DND-41 (cell line): ENCODE measurements at regions not wholly inside any gene's neighbourhood (a gene's known extent, or its start where the extent isn't known, plus 50 kb on each side); places are given as distances from the start of the nearest gene placed in this dataset.

Experiments
- ATAC-seq: fragments of 200-7000 bp; cut with Tn5 transposase; 3 replicates; pipeline ENCODE4 v1.9.1; 2021; ENCODE audit warnings: low read depth; ENCODE audit not compliant: insufficient read depth
- DNase-seq: peaks from one replicate; pipeline ENCODE4 v3.0.0-alpha.2; 2020
- H2AFZ ChIP-seq: 2 replicates; pipeline ENCODE4 v1.6.0; 2012; ENCODE audit warnings: low read depth, low read length
- H3K27ac ChIP-seq: 2 replicates; pipeline ENCODE4 v1.5.1; 2012; ENCODE audit warnings: low read length, inconsistent platforms
- H3K27me3 ChIP-seq: fragments of 200-600 bp; sonication (generic); 2 replicates; pipeline ENCODE4 v1.6.0; 2012; ENCODE audit warnings: low read length, mild to moderate bottlenecking, inconsistent platforms; ENCODE audit not compliant: insufficient read depth, poor library complexity
- H3K36me3 ChIP-seq: 2 replicates; pipeline ENCODE4 v1.5.1; 2012; ENCODE audit warnings: low read length, inconsistent platforms; ENCODE audit not compliant: insufficient read depth
- H3K4me1 ChIP-seq: 2 replicates; pipeline ENCODE4 v1.5.1; 2012; ENCODE audit warnings: mild to moderate bottlenecking, low read length; ENCODE audit not compliant: insufficient read depth
- H3K4me2 ChIP-seq: 2 replicates; pipeline ENCODE4 v1.6.0; 2012; ENCODE audit warnings: mild to moderate bottlenecking, moderate library complexity, low read length, inconsistent platforms; ENCODE audit not compliant: insufficient read depth
- H3K4me3 ChIP-seq, 2 experiments: fragments of 200-600 bp in 1 of 2; shearing (Covaris generic) in 1 of 2; 2 replicates each; pipeline ENCODE4 v1.5.1; 2012 to 2016; ENCODE audit warnings: inconsistent platforms in 2 of 2, low read length in 2 of 2, mild to moderate bottlenecking in 2 of 2, low read depth in 1 of 2, moderate library complexity in 1 of 2
- H3K79me2 ChIP-seq: 2 replicates; pipeline ENCODE4 v1.6.0; 2012; ENCODE audit warnings: low read length, inconsistent platforms; ENCODE audit not compliant: insufficient read depth
- H3K9ac ChIP-seq: 2 replicates; pipeline ENCODE4 v1.6.0; 2012; ENCODE audit warnings: low read depth, mild to moderate bottlenecking, inconsistent platforms, low read length, moderate library complexity
- H3K9me3 ChIP-seq: 2 replicates; pipeline ENCODE4 v1.5.1; 2012; ENCODE audit warnings: low read length, moderate library complexity, mild to moderate bottlenecking, inconsistent platforms; ENCODE audit not compliant: insufficient read depth, severe bottlenecking
- H4K20me1 ChIP-seq: 2 replicates; pipeline ENCODE4 v1.6.0; 2012; ENCODE audit warnings: low read length; ENCODE audit not compliant: insufficient read depth
- EZH2 ChIP-seq: IDR thresholded peaks from 3 replicates; pipeline ENCODE4 v1.6.1; 2012; ENCODE audit warnings: borderline replicate concordance, low read depth, mild to moderate bottlenecking, moderate library complexity, low read length, inconsistent platforms; ENCODE audit not compliant: severe bottlenecking
- TF ChIP-seq, protein P1 (sequence below): IDR thresholded peaks from 2 replicates; pipeline ENCODE4 v1.5.1; 2012; ENCODE audit warnings: borderline replicate concordance, low read length, moderate library complexity, mild to moderate bottlenecking; ENCODE audit not compliant: poor library complexity, severe bottlenecking; ENCODE audit errors: extremely low read depth

DNA sequence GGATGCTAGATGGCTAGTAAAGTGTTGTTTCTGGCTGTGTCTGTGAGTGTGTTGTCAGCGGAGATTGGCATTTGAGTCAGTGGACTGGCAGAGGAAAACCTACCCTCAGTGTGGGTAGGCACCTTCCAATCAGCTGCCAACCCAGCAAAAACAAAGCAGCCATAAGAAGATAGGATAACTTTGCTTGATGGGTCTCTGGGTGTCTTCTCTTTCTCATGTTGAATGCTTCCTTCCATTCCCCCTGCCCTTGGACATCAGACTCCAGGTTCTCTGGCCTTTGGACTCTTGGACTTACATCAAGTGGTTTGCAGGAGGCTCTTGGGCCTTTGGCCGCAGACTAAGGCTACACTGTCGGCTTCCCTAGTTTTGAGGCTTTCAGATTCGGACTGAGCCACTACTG lies 429.0 kb upstream of the ZNF804A start:
- no peak overlapping the region for H2AFZ ChIP-seq
- H3K4me1 ChIP-seq, result no peaks in the 10 kb centered on the region
- no peak overlapping the region for H3K9ac ChIP-seq
- H3K9me3 ChIP-seq, result peaks cover 2% of the 10 kb centered on the region
- DNase-seq (no peak), ATAC-seq (no peak)
- H3K36me3 ChIP-seq, result no peaks in the 10 kb centered on the region
- H3K27me3 ChIP-seq, result no peaks in the 10 kb centered on the region
- H3K4me2 ChIP-seq, result no peak overlapping the region
- no peak overlapping the region for H3K27ac ChIP-seq
- no peak for TF ChIP-seq EZH2
- TF ChIP-seq, protein P1, sequence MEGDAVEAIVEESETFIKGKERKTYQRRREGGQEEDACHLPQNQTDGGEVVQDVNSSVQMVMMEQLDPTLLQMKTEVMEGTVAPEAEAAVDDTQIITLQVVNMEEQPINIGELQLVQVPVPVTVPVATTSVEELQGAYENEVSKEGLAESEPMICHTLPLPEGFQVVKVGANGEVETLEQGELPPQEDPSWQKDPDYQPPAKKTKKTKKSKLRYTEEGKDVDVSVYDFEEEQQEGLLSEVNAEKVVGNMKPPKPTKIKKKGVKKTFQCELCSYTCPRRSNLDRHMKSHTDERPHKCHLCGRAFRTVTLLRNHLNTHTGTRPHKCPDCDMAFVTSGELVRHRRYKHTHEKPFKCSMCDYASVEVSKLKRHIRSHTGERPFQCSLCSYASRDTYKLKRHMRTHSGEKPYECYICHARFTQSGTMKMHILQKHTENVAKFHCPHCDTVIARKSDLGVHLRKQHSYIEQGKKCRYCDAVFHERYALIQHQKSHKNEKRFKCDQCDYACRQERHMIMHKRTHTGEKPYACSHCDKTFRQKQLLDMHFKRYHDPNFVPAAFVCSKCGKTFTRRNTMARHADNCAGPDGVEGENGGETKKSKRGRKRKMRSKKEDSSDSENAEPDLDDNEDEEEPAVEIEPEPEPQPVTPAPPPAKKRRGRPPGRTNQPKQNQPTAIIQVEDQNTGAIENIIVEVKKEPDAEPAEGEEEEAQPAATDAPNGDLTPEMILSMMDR, result no peak
- no peaks in the 10 kb centered on the region for H3K79me2 ChIP-seq
- no peak overlapping the region for H3K4me3 ChIP-seq
- no peaks in the 10 kb centered on the region for H4K20me1 ChIP-seq

DNA sequence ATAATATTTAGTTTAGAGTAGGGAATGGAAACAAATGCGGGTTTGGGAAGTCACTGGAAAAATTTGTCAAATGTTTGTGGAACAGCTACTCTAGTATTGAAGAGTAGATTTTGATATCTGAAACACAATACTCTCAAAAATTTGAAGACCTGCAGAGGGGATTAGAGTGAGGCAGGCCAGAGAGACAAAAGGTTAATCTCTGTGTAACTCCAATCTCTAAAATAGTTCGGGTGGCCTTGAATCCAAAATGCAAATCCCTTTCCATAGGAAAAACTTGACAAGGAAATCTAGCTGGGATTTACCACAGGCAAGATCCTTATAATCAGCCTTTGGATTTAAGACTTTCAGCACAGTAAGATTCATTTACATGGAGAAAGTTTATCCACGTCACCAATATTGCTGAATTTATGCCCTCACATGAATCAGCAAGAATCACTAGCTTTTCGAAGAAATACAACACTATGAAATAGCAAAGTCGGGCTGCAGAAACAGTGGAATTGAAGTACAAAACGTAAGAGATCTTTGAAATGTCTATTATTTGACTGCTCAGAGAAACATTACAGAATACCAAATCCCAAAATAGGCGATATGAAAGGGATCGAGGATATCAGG lies 423.7 kb upstream of the ZNF804A start:
- Histone ChIP-seq H3K4me3 (no peak overlapping the region), H3K36me3 (no peaks in the 10 kb centered on the region), H3K9ac (no peak overlapping the region), H3K27me3 (no peaks in the 10 kb centered on the region), H3K4me1 (no peaks in the 10 kb centered on the region), H2AFZ (no peak overlapping the region), H3K4me2 (no peak overlapping the region), H3K9me3 (no peaks in the 10 kb centered on the region), H3K27ac (no peak overlapping the region), H4K20me1 (no peaks in the 10 kb centered on the region), H3K79me2 (no peaks in the 10 kb centered on the region)
- TF ChIP-seq, protein P1, result no peak
- TF ChIP-seq EZH2, result no peak
- no peak for DNase-seq
- ATAC-seq, result no peak

DNA sequence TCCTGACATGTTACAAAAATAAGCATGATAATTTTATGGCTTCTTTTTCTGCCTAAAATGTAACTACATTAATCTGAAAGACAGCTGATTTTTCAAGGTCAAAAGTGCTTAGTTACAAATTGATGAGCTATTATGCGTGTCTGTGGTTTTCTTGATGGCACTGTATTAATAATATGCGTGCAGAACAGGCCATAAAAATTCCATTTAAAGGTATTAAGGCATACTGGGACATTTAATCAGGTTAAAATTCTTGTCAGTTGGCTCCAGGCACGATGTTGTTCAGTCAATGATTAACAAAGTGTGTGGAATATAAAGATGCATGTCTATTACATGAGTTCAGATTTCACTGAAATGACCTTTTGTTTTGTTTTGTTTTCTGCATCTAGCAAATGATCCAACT lies 420.1 kb upstream of the ZNF804A start:
- Histone ChIP-seq H3K4me2 (no peak overlapping the region), H3K9me3 (no peaks in the 10 kb centered on the region), H3K4me3 (no peak overlapping the region), H3K4me1 (no peaks in the 10 kb centered on the region), H3K27ac (no peak overlapping the region), H3K79me2 (no peaks in the 10 kb centered on the region), H3K9ac (no peak overlapping the region), H3K27me3 (no peaks in the 10 kb centered on the region), H2AFZ (no peak overlapping the region), H3K36me3 (no peaks in the 10 kb centered on the region), H4K20me1 (no peaks in the 10 kb centered on the region)
- ATAC-seq, result no peak
- no peak for TF ChIP-seq EZH2
- TF ChIP-seq, protein P1, result no peak
- DNase-seq, result no peak
